Mesenchymal stem cell (in vitro differentiated cells and primary cell): ENCODE measurements at regions not wholly inside any gene's neighbourhood (a gene's known extent, or its start where the extent isn't known, plus 50 kb on each side); places are given as distances from the start of the nearest gene placed in this dataset.

Experiments
- DNase-seq: peaks from one replicate; pipeline ENCODE4 v3.0.0-alpha.2; 2013
- H2AFZ ChIP-seq: one replicate; pipeline ENCODE4 v1.6.1; 2013; ENCODE audit warnings: low read depth, mild to moderate bottlenecking, control low read depth, inconsistent platforms, low read length, moderate library complexity
- H2AK5ac ChIP-seq: 2 replicates; pipeline ENCODE4 v1.6.1; 2013; ENCODE audit warnings: low read length, moderate library complexity, mild to moderate bottlenecking, inconsistent platforms; ENCODE audit not compliant: severe bottlenecking
- H2BK120ac ChIP-seq: one replicate; pipeline ENCODE4 v1.6.1; 2013; ENCODE audit warnings: low read depth, mild to moderate bottlenecking, inconsistent platforms, low read length, moderate library complexity
- H2BK12ac ChIP-seq, 2 experiments: one replicate each; pipeline ENCODE4 v1.6.1; 2013; ENCODE audit warnings: inconsistent platforms in 2 of 2, low read length in 2 of 2, mild to moderate bottlenecking in 2 of 2, moderate library complexity in 2 of 2, control low read depth in 1 of 2
- H2BK15ac ChIP-seq: one replicate; pipeline ENCODE4 v1.6.1; 2013; ENCODE audit warnings: mild to moderate bottlenecking, low read depth, inconsistent platforms; ENCODE audit not compliant: poor library complexity, severe bottlenecking
- H2BK5ac ChIP-seq: 2 replicates; pipeline ENCODE4 v1.6.1; 2013; ENCODE audit warnings: low read depth, mild to moderate bottlenecking, low read length, control low read depth, inconsistent platforms; ENCODE audit not compliant: poor library complexity, severe bottlenecking
- H3K14ac ChIP-seq, 2 experiments: one replicate each; pipeline ENCODE4 v1.6.1; 2013; ENCODE audit warnings: inconsistent platforms in 2 of 2, low read length in 2 of 2, control low read depth in 1 of 2, mild to moderate bottlenecking in 1 of 2, moderate library complexity in 1 of 2
- H3K18ac ChIP-seq, 2 experiments: one replicate each; pipeline ENCODE4 v1.6.1; 2013; ENCODE audit warnings: inconsistent platforms in 2 of 2, low read length in 2 of 2, control low read depth in 1 of 2, low read depth in 1 of 2, mild to moderate bottlenecking in 1 of 2
- H3K23ac ChIP-seq, 2 experiments: one replicate each; pipeline ENCODE4 v1.6.1; 2013; ENCODE audit warnings: inconsistent platforms in 2 of 2, low read length in 2 of 2, mild to moderate bottlenecking in 2 of 2, moderate library complexity in 2 of 2, control low read depth in 1 of 2
- H3K27ac ChIP-seq: 2 replicates; pipeline ENCODE4 v1.5.1; 2013; ENCODE audit warnings: mild to moderate bottlenecking, moderate library complexity, low read length, control low read depth, inconsistent platforms; ENCODE audit not compliant: poor library complexity, severe bottlenecking
- H3K27me3 ChIP-seq, 2 experiments: 2 replicates each; pipeline versions ENCODE4 v1.6.1 to v1.7.0; 2013; ENCODE audit warnings: low read length in 2 of 2, mild to moderate bottlenecking in 2 of 2, moderate library complexity in 2 of 2, control low read depth in 1 of 2, inconsistent platforms in 1 of 2; ENCODE audit not compliant: control insufficient read depth in 1 of 2, insufficient read depth in 1 of 2
- H3K36me3 ChIP-seq, 2 experiments: 2 replicates each; pipeline versions ENCODE4 v1.6.1 to v1.7.0; 2013; ENCODE audit warnings: low read length in 2 of 2, control low read depth in 1 of 2, inconsistent platforms in 1 of 2, low read depth in 1 of 2, mild to moderate bottlenecking in 1 of 2; ENCODE audit not compliant: insufficient read depth in 2 of 2, control insufficient read depth in 1 of 2
- H3K4ac ChIP-seq, 2 experiments: one replicate each; pipeline ENCODE4 v1.6.1; 2013; ENCODE audit warnings: inconsistent platforms in 2 of 2, low read length in 2 of 2, mild to moderate bottlenecking in 2 of 2, moderate library complexity in 2 of 2, control low read depth in 1 of 2, low read depth in 1 of 2
- H3K4me1 ChIP-seq: 2 replicates; pipeline ENCODE4 v1.6.1; 2013; ENCODE audit warnings: low read depth, low read length, control low read depth; ENCODE audit not compliant: control insufficient read depth, insufficient read depth
- H3K4me2 ChIP-seq: 2 replicates; pipeline ENCODE4 v1.6.1; 2013; ENCODE audit warnings: low read length, mild to moderate bottlenecking, inconsistent platforms; ENCODE audit not compliant: poor library complexity, severe bottlenecking
- H3K4me3 ChIP-seq, 2 experiments: 2 replicates each; pipeline versions ENCODE4 v1.5.1 to v1.7.0; 2013; ENCODE audit warnings: low read length in 2 of 2, mild to moderate bottlenecking in 2 of 2, control low read depth in 1 of 2, low read depth in 1 of 2; ENCODE audit not compliant: insufficient read depth in 1 of 2
- H3K79me1 ChIP-seq: replicated peaks from 2 replicates; pipeline ENCODE4 v1.6.1; 2013; ENCODE audit warnings: mild to moderate bottlenecking, control low read depth, low read length, inconsistent platforms; ENCODE audit not compliant: poor library complexity, severe bottlenecking
- H3K9ac ChIP-seq: 2 replicates; pipeline ENCODE4 v1.7.0; 2013; ENCODE audit warnings: mild to moderate bottlenecking, low read length, moderate library complexity
- H3K9me3 ChIP-seq: 2 replicates; pipeline ENCODE4 v1.7.0; 2013; ENCODE audit warnings: mild to moderate bottlenecking, low read length; ENCODE audit not compliant: control insufficient read depth
- H4K8ac ChIP-seq: one replicate; pipeline ENCODE4 v1.6.1; 2013; ENCODE audit warnings: inconsistent platforms, mild to moderate bottlenecking, low read length, moderate library complexity
- H4K91ac ChIP-seq: one replicate; pipeline ENCODE4 v1.6.1; 2013; ENCODE audit warnings: mild to moderate bottlenecking, low read length, inconsistent platforms
- WGBS: methylation state at CpG from one replicate; pipeline ENCODE4 v1.1.7; 2013; ENCODE audit warnings: mixed read lengths; 5-methylcytosine and 5-hydroxymethylcytosine counted together

DNA sequence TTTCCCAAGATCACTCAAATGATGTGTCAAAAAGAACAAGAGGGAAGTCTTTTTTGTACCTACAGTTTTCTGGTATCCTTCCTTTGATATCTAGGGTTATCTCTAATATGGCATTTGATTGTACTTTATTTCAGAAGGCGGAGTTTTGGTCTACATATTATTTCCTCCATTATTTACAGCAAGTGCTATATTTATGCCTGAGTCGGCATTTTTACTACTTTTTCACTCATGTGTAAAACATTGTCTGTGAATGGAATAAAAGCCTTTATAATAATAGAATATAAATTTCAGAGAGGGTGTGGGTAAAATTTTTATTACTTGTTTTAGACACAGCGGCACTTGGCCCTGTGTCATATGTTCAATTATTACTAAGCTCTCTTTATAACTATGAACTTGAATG is 398.4 kb downstream of the BCKDHB start:
- Histone ChIP-seq H2BK15ac (no peak overlapping the region), H3K4ac (no peak overlapping the region), H3K14ac (no peak overlapping the region), H4K8ac (no peak overlapping the region), H3K9ac (no peak overlapping the region), H2BK120ac (no peak overlapping the region), H2AK5ac (no peak overlapping the region), H3K27ac (no peak overlapping the region), H2BK5ac (no peak overlapping the region), H3K4me3 (no peak overlapping the region), H3K23ac (no peak overlapping the region), H3K4me2 (no peak overlapping the region), H3K36me3 (no peaks in the 10 kb centered on the region), H3K9me3 (no peaks in the 10 kb centered on the region), H3K27me3 (no peaks in the 10 kb centered on the region), H4K91ac (no peak overlapping the region), H3K18ac (no peak overlapping the region), H2AFZ (no peak overlapping the region), H3K4me1 (no peaks in the 10 kb centered on the region), H3K79me1 (no peaks in the 10 kb centered on the region), H2BK12ac (no peak overlapping the region)
- no CpG with 5 or more reads among the region's 3 CpGs for WGBS
- DNase-seq: no peak

DNA sequence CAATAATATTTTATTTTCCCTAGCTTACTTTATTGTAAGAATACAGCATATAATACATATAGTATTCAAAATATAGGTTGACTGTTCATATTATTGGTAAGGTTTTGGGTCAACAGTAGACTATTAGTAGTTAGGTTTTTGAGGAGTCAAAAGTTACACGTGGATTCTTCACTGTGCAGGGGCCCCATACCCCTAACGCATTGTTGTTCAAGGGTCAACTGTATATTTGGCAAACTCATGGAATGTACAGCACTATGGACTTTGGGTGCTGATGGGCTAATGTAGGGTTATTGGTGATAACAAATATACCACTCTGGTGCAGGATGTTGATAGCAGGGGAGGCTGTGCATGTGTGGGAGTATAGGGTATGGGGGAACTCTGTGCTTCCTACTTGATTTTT is 397.2 kb downstream of the BCKDHB start:
- no peak overlapping the region for H2AK5ac ChIP-seq
- no peak overlapping the region for H2BK15ac ChIP-seq
- H3K36me3 ChIP-seq: no peaks in the 10 kb centered on the region
- no peak for DNase-seq
- H3K9me3 ChIP-seq: no peaks in the 10 kb centered on the region
- H2BK12ac ChIP-seq: no peak overlapping the region
- H3K23ac ChIP-seq: no peak overlapping the region
- no peak overlapping the region for H3K4me3 ChIP-seq
- H3K79me1 ChIP-seq: no peaks in the 10 kb centered on the region
- H3K14ac ChIP-seq: no peak overlapping the region
- H2BK120ac ChIP-seq: no peak overlapping the region
- H2AFZ ChIP-seq: no peak overlapping the region
- H3K18ac ChIP-seq: peak overlapping the region in 1 of 2 experiments; percentile 68
- no peaks in the 10 kb centered on the region for H3K27me3 ChIP-seq
- H3K4me2 ChIP-seq: no peak overlapping the region
- no peaks in the 10 kb centered on the region for H3K4me1 ChIP-seq
- H3K4ac ChIP-seq: no peak overlapping the region
- no peak overlapping the region for H3K9ac ChIP-seq
- no peak overlapping the region for H3K27ac ChIP-seq
- 93% methylated on average over 2 of the region's 2 CpGs for WGBS
- no peak overlapping the region for H2BK5ac ChIP-seq
- H4K8ac ChIP-seq: no peak overlapping the region
- H4K91ac ChIP-seq: no peak overlapping the region

DNA sequence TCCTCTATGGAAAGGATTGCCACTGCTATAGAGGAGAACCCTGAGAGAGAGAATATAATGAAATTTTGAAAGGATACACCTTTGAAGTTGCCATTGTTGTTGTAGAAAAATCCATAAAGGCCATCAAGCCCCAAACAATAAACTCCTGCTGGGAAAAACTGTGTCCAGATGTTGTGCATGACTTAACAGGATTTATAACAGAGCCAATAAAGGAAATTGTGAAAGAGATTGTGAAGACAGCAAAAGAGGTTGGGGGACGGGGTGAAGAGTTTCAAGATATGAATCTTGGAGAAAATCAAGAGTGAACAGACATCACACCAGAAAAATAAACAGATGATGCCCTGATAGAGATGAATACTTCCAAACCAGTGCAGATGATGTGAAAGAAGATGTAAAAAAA is 396.4 kb downstream of the BCKDHB start:
- Histone ChIP-seq H3K23ac (no peak overlapping the region), H2AFZ (no peak overlapping the region), H2BK5ac (no peak overlapping the region), H4K91ac (no peak overlapping the region), H4K8ac (no peak overlapping the region), H3K36me3 (no peaks in the 10 kb centered on the region), H3K27me3 (no peaks in the 10 kb centered on the region), H3K4ac (no peak overlapping the region), H3K18ac (no peak overlapping the region), H2BK15ac (no peak overlapping the region), H3K4me2 (no peak overlapping the region), H3K79me1 (no peaks in the 10 kb centered on the region), H3K14ac (no peak overlapping the region), H3K4me1 (no peaks in the 10 kb centered on the region), H3K9me3 (no peaks in the 10 kb centered on the region), H2BK12ac (no peak overlapping the region), H3K27ac (no peak overlapping the region), H3K4me3 (no peak overlapping the region), H2BK120ac (no peak overlapping the region), H3K9ac (no peak overlapping the region), H2AK5ac (no peak overlapping the region)
- DNase-seq: no peak
- WGBS: 57% methylated on average over 1 of the region's 1 CpG

DNA sequence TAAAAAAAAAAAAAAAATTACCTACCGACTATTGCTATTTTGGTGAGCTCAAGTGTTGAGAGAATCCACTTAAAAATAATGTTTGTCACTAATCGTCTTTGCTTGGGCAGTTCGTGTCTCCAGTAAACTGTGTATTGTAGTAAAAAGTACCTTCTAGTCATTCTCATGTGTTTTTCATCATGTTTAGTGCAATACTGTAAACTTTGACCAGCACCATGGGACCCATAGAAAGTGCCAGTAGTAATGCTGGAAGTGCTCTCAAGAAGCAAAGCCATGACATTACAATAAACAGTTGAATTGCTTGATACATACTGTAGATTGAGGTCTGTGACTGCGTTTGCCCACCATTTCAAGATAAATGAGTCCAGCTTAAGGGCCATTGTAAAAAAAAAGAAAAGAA is 395.2 kb downstream of the BCKDHB start:
- Histone ChIP-seq H3K14ac (no peak overlapping the region), H2AK5ac (no peak overlapping the region), H3K9me3 (no peaks in the 10 kb centered on the region), H3K36me3 (no peaks in the 10 kb centered on the region), H3K27me3 (no peaks in the 10 kb centered on the region), H3K4me1 (no peaks in the 10 kb centered on the region), H2BK12ac (peak overlapping the region in 1 of 2 experiments; percentile 63), H3K18ac (peak overlapping the region in 1 of 2 experiments; percentile 33), H3K4ac (peak overlapping the region in 1 of 2 experiments; percentile 61), H2AFZ (no peak overlapping the region), H3K79me1 (no peaks in the 10 kb centered on the region), H4K8ac (no peak overlapping the region), H2BK15ac (no peak overlapping the region), H3K23ac (no peak overlapping the region), H4K91ac (no peak overlapping the region), H2BK5ac (no peak overlapping the region), H3K9ac (no peak overlapping the region), H2BK120ac (no peak overlapping the region), H3K27ac (no peak overlapping the region), H3K4me2 (no peak overlapping the region), H3K4me3 (no peak overlapping the region)
- DNase-seq: peak; percentile 12
- 81% methylated on average over 3 of the region's 4 CpGs for WGBS
